HL-60 (cell line): ENCODE measurements at regions not wholly inside any gene's neighbourhood (a gene's known extent, or its start where the extent isn't known, plus 50 kb on each side); places are given as distances from the start of the nearest gene placed in this dataset.

Experiments
- DNase-seq, 2 experiments: peaks; one replicate each; pipeline ENCODE4 v3.0.0-alpha.2; 2010 to 2020; ENCODE audit warnings: low read depth in 1 of 2, low spot score in 1 of 2
- H3K27ac ChIP-seq: fragments of 250-450 bp; sonication (Bioruptor Pico); replicated peaks from 2 replicates; pipeline ENCODE4 v1.5.1; 2020; ENCODE audit warnings: mild to moderate bottlenecking, moderate library complexity
- H3K27me3 ChIP-seq: fragments of 250-450 bp; sonication (Bioruptor Pico); 2 replicates; pipeline ENCODE4 v1.5.1; 2021; ENCODE audit warnings: mild to moderate bottlenecking, moderate library complexity; ENCODE audit not compliant: insufficient read depth, poor library complexity, severe bottlenecking
- H3K4me3 ChIP-seq: replicated peaks from 2 replicates; pipeline ENCODE4 v1.5.1; 2011; ENCODE audit warnings: mild to moderate bottlenecking, control low read depth, low read length; ENCODE audit not compliant: insufficient read depth
- CTCF ChIP-seq: IDR thresholded peaks from one replicate; pipeline ENCODE4 v1.5.1; 2011; ENCODE audit warnings: low read length, control low read depth, inconsistent platforms; ENCODE audit not compliant: insufficient read depth
- GABPA ChIP-seq: IDR thresholded peaks from 2 replicates; pipeline ENCODE4 v1.6.1; 2012; ENCODE audit warnings: low read depth
- POLR2AphosphoS5 ChIP-seq: IDR thresholded peaks from 2 replicates; pipeline ENCODE4 v1.6.1; 2012; ENCODE audit warnings: low read depth
- REST ChIP-seq: IDR thresholded peaks from 2 replicates; pipeline ENCODE4 v1.6.1; 2012; ENCODE audit warnings: low read depth; ENCODE audit not compliant: insufficient replicate concordance
- SPI1 ChIP-seq: IDR thresholded peaks from 2 replicates; pipeline ENCODE4 v1.6.1; 2012; ENCODE audit warnings: low read depth, mild to moderate bottlenecking, borderline replicate concordance

GRCh38 chr3:188082450-188082849 is 71.5 kb upstream of the LPP start:
- DNase-seq: no peak
- Histone ChIP-seq H3K27me3 (no peaks in the 10 kb centered on the region), H3K27ac (no peak overlapping the region), H3K4me3 (no peak overlapping the region)
- TF ChIP-seq GABPA: no peak
- no peak for TF ChIP-seq POLR2AphosphoS5
- TF ChIP-seq REST: no peak
- TF ChIP-seq SPI1: no peak
- no peak for TF ChIP-seq CTCF

- Histone ChIP-seq H3K4me3 (no peak overlapping the region), H3K27me3 (no peaks in the 10 kb centered on the region), H3K27ac (no peak overlapping the region)
- DNase-seq: no peak
- TF ChIP-seq CTCF (no peak), REST (no peak), POLR2AphosphoS5 (no peak), GABPA (no peak)
These were observed 70.9 kb upstream of the LPP start for GRCh38 chr3:188083011-188083410.

- Histone ChIP-seq H3K27ac (no peak overlapping the region), H3K27me3 (no peaks in the 10 kb centered on the region), H3K4me3 (no peak overlapping the region)
- TF ChIP-seq CTCF (no peak), REST (no peak), POLR2AphosphoS5 (no peak), GABPA (no peak), SPI1 (no peak)
- no peak for DNase-seq
These were observed 69.0 kb upstream of the LPP start for GRCh38 chr3:188084752-188085583.
